K562 (cell line): ENCODE measurements at regions not wholly inside any gene's neighbourhood (a gene's known extent, or its start where the extent isn't known, plus 50 kb on each side); places are given as distances from the start of the nearest gene placed in this dataset.

Experiments
- ATAC-seq: fragments of 200-7000 bp; cut with Tn5 transposase; 3 replicates; pipeline ENCODE4 v1.9.1; 2020; ENCODE audit warnings: moderate library complexity
- BruUV-seq: library from RNA; stranded (reverse); fragments of 400-500 nt; replicated peaks from 2 replicates; lab custom pipeline; 2021; lab: Mats Ljungman, UMichigan
- CTCF ChIA-PET: fragments of 300-600 bp; formaldehyde crosslinking; extraction: SDS; loops from one replicate; lab custom pipeline; 2021; ENCODE audit warnings: low intra/inter-chr PET ratio; lab: Yijun Ruan, JAX
- POLR2A ChIA-PET: fragments of 300-600, 350-650 bp; sonication (Branson Sonifier 250); formaldehyde crosslinking; extraction: SDS; loops from one replicate; lab custom pipeline; 2021; ENCODE audit warnings: antibody characterized with exemption, inconsistent platforms; lab: Yijun Ruan, JAX
- DNase-seq, 4 experiments: peaks; one replicate each; pipeline versions ENCODE4 v3.0.0 to v3.0.0-alpha.2; 2011 to 2018; ENCODE audit warnings: low spot score in 3 of 4, mixed read lengths in 3 of 4; ENCODE audit errors: extremely low read depth in 1 of 4
- FAIRE-seq: peaks from 2 replicates; lab custom pipeline; 2011; peaks lifted over from hg19 to GRCh38; lab: Jason Lieb, UNC
- H2AFZ ChIP-seq: 2 replicates; pipeline ENCODE4 v1.6.0; 2011; ENCODE audit warnings: low read depth, low read length, control low read depth, inconsistent platforms
- H3K27ac ChIP-seq: fragments of 200-600 bp; 3 replicates; pipeline ENCODE4 v1.8.0; 2011; ENCODE audit warnings: low read depth, mild to moderate bottlenecking, control low read depth, inconsistent platforms, low read length, moderate library complexity, mixed read lengths; ENCODE audit errors: extremely low read depth
- H3K27me3 ChIP-seq, 2 experiments: fragments of 300-600 bp in 1 of 2; 2 replicates in 1 of 2; 3 replicates in 1 of 2; pipeline versions ENCODE4 v1.6.0 to v1.8.0; 2011; ENCODE audit warnings: inconsistent platforms in 2 of 2, low read length in 2 of 2, mild to moderate bottlenecking in 1 of 2, mixed read lengths in 1 of 2, moderate library complexity in 1 of 2; ENCODE audit not compliant: control insufficient read depth in 2 of 2, insufficient read depth in 2 of 2
- H3K36me3 ChIP-seq: fragments of 300-600 bp; 3 replicates; pipeline ENCODE4 v1.8.0; 2011; ENCODE audit warnings: mild to moderate bottlenecking, low read length, inconsistent platforms; ENCODE audit not compliant: control insufficient read depth, insufficient read depth
- H3K4me1 ChIP-seq, 2 experiments: fragments of 200-600 bp in 1 of 2; replicated peaks in 1 of 2; 2 replicates in 1 of 2; 3 replicates in 1 of 2; pipeline versions ENCODE4 v1.5.1 to v1.8.0; 2011; ENCODE audit warnings: inconsistent platforms in 2 of 2, low read length in 2 of 2, mild to moderate bottlenecking in 1 of 2, mixed read lengths in 1 of 2, moderate library complexity in 1 of 2; ENCODE audit not compliant: control insufficient read depth in 2 of 2, insufficient read depth in 2 of 2
- H3K4me2 ChIP-seq: 2 replicates; pipeline ENCODE4 v1.6.1; 2011; ENCODE audit warnings: low read length, control low read depth, inconsistent platforms, mixed read lengths; ENCODE audit not compliant: insufficient read depth
- H3K4me3 ChIP-seq: fragments of 200-600 bp; sonication (generic), shearing (Covaris generic); 2 replicates; pipeline ENCODE4 v1.5.1; 2016; ENCODE audit warnings: control low read depth, inconsistent platforms
- H3K79me2 ChIP-seq: fragments of 200-600 bp; 3 replicates; pipeline ENCODE4 v1.8.0; 2011; ENCODE audit warnings: low read length, inconsistent platforms; ENCODE audit not compliant: control insufficient read depth, insufficient read depth
- H3K9ac ChIP-seq, 2 experiments: 2 replicates each; pipeline versions ENCODE4 v1.6.0 to v1.6.1; 2011; ENCODE audit warnings: low read depth in 2 of 2, low read length in 2 of 2, control low read depth in 1 of 2, inconsistent platforms in 1 of 2, mild to moderate bottlenecking in 1 of 2, mixed read lengths in 1 of 2; ENCODE audit not compliant: insufficient read depth in 1 of 2
- H3K9me1 ChIP-seq: one replicate; pipeline ENCODE4 v1.6.0; 2011; ENCODE audit warnings: inconsistent platforms, mild to moderate bottlenecking, low read length, moderate library complexity; ENCODE audit not compliant: control insufficient read depth, insufficient read depth
- H3K9me3 ChIP-seq: replicated peaks from 2 replicates; pipeline ENCODE4 v1.5.1; 2011; ENCODE audit warnings: low read depth, low read length, inconsistent platforms; ENCODE audit not compliant: control insufficient read depth, insufficient read depth
- H4K20me1 ChIP-seq: replicated peaks from 2 replicates; pipeline ENCODE4 v1.6.1; 2011; ENCODE audit warnings: low read length, inconsistent platforms, mixed read lengths; ENCODE audit not compliant: control insufficient read depth, insufficient read depth
- CHD4 ChIP-seq: fragments of 200-600 bp; sonication (generic); IDR thresholded peaks from 3 replicates; pipeline ENCODE4 v1.6.1; 2012; ENCODE audit warnings: low read depth, mild to moderate bottlenecking, mixed read lengths, low read length, inconsistent platforms; ENCODE audit not compliant: insufficient read depth, insufficient replicate concordance, poor library complexity, severe bottlenecking
- ETV6 ChIP-seq, 3 experiments: fragments of 150-350 bp in 1 of 3; sonication (generic) in 1 of 3; formaldehyde crosslinking in 1 of 3; IDR thresholded peaks; 2 replicates each; pipeline versions ENCODE4 v1.6.1 to v1.8.0; 2014 to 2022; ENCODE audit warnings: borderline replicate concordance in 2 of 3, low read depth in 2 of 3, antibody characterized with exemption in 1 of 3, low read length in 1 of 3, mild to moderate bottlenecking in 1 of 3, missing genetic modification reagents in 1 of 3
- FOXM1 ChIP-seq, 2 experiments: fragments of 450-650 bp in 1 of 2; sonication (generic) in 1 of 2; formaldehyde crosslinking in 1 of 2; IDR thresholded peaks; 2 replicates each; pipeline versions ENCODE4 v1.6.1 to v1.9.0; 2017 to 2022; ENCODE audit warnings: low read depth in 2 of 2, mild to moderate bottlenecking in 2 of 2, missing genetic modification reagents in 1 of 2, moderate library complexity in 1 of 2
- GTF2F1 ChIP-seq: IDR thresholded peaks from 2 replicates; pipeline ENCODE4 v1.6.1; 2011; ENCODE audit warnings: low read depth, low read length, improper control_type of control experiment
- HDAC3 ChIP-seq: fragments of 450-650 bp; IDR thresholded peaks from 2 replicates; pipeline ENCODE4 v1.6.1; 2018; ENCODE audit warnings: borderline replicate concordance, mild to moderate bottlenecking, moderate library complexity; ENCODE audit not compliant: partially characterized antibody
- HNRNPL ChIP-seq: fragments of 200-400 bp; formaldehyde crosslinking; IDR thresholded peaks from 2 replicates; pipeline ENCODE4 v1.6.1; 2017; ENCODE audit warnings: low read depth, mild to moderate bottlenecking, low read length
- PRPF4 ChIP-seq: fragments of 200-400 bp; formaldehyde crosslinking; IDR thresholded peaks from one replicate; pipeline ENCODE4 v1.6.1; 2017; ENCODE audit warnings: low read length, low read depth, mild to moderate bottlenecking; ENCODE audit not compliant: insufficient read depth, poor library complexity, severe bottlenecking
- RBM25 ChIP-seq: fragments of 200-400 bp; formaldehyde crosslinking; IDR thresholded peaks from 2 replicates; pipeline ENCODE4 v1.6.1; 2018; ENCODE audit warnings: low read length, low read depth, moderate library complexity; ENCODE audit not compliant: severe bottlenecking
- RBM39 ChIP-seq: fragments of 200-400 bp; formaldehyde crosslinking; optimal IDR thresholded peaks from 2 replicates; pipeline ENCODE3; 2018; ENCODE audit warnings: low read depth, low read length
- SIX5 ChIP-seq, 2 experiments: IDR thresholded peaks; 2 replicates each; pipeline ENCODE4 v1.6.1; 2011; ENCODE audit warnings: low read length in 2 of 2, borderline replicate concordance in 1 of 2, low read depth in 1 of 2, mild to moderate bottlenecking in 1 of 2, moderate library complexity in 1 of 2; ENCODE audit not compliant: insufficient read depth in 1 of 2
- SRSF3 ChIP-seq: fragments of 200-400 bp; formaldehyde crosslinking; IDR thresholded peaks from 2 replicates; pipeline ENCODE4 v1.6.1; 2016; ENCODE audit warnings: mild to moderate bottlenecking, low read length, moderate library complexity; ENCODE audit not compliant: insufficient read depth
- ZC3H8 ChIP-seq: fragments of 450-650 bp; IDR thresholded peaks from 2 replicates; pipeline ENCODE4 v1.6.1; 2017
- ZNF165 ChIP-seq: fragments of 250-450 bp; sonication (Bioruptor Pico); IDR thresholded peaks from 2 replicates; pipeline ENCODE4 v1.4.0; 2020; ENCODE audit warnings: borderline replicate concordance
- ZNF184 ChIP-seq: sonication (generic); formaldehyde crosslinking; IDR thresholded peaks from 2 replicates; pipeline ENCODE4 v1.5.0; 2020; ENCODE audit warnings: missing genetic modification reagents
- ZNF217 ChIP-seq: sonication (generic); formaldehyde crosslinking; IDR thresholded peaks from 2 replicates; pipeline ENCODE4 v1.8.0; 2022; ENCODE audit warnings: mild to moderate bottlenecking, missing genetic modification reagents
- ZNF253 ChIP-seq: fragments of 250-450 bp; sonication (Bioruptor Pico); conservative IDR thresholded peaks from 2 replicates; pipeline ENCODE4 v1.6.1; 2021; ENCODE audit warnings: mild to moderate bottlenecking
- ZNF263 ChIP-seq: sonication (generic); formaldehyde crosslinking; IDR thresholded peaks from 2 replicates; pipeline ENCODE4 v1.8.0; 2022; ENCODE audit warnings: mild to moderate bottlenecking, missing genetic modification reagents, borderline replicate concordance
- ZNF699 ChIP-seq: fragments of 250-450 bp; sonication (Bioruptor Pico); IDR thresholded peaks from 2 replicates; pipeline ENCODE4 v1.8.0; 2021; ENCODE audit warnings: mild to moderate bottlenecking, moderate library complexity; ENCODE audit not compliant: insufficient replicate concordance
- WGBS: fragments of 100-300 bp; shearing (Covaris generic); methylation state at CpG from one replicate; pipeline ENCODE4 v1.1.6; 2016; ENCODE audit warnings: low coverage, mixed read lengths; ENCODE audit not compliant: insufficient coverage; ENCODE audit errors: missing lambda C conversion rate; 5-methylcytosine and 5-hydroxymethylcytosine counted together
- in situ Hi-C: fragments of 300-500 bp; cut with MboI; formaldehyde crosslinking; loops from 4 replicates; pipeline ENCODE4 v1.15.0; 2018; ENCODE audit warnings: inconsistent platforms, mixed read lengths
- intact Hi-C: fragments of 100-400 bp; cut with micrococcal nuclease; formaldehyde crosslinking; loops from 2 replicates; pipeline ENCODE4 v1.14.2; 2022
- TF ChIP-seq, protein P1 (sequence below): fragments of 250-450 bp; sonication (Bioruptor Pico); IDR thresholded peaks from 2 replicates; pipeline ENCODE4 v1.8.0; 2022; ENCODE audit warnings: inconsistent platforms, mild to moderate bottlenecking, moderate library complexity, borderline replicate concordance

DNA sequence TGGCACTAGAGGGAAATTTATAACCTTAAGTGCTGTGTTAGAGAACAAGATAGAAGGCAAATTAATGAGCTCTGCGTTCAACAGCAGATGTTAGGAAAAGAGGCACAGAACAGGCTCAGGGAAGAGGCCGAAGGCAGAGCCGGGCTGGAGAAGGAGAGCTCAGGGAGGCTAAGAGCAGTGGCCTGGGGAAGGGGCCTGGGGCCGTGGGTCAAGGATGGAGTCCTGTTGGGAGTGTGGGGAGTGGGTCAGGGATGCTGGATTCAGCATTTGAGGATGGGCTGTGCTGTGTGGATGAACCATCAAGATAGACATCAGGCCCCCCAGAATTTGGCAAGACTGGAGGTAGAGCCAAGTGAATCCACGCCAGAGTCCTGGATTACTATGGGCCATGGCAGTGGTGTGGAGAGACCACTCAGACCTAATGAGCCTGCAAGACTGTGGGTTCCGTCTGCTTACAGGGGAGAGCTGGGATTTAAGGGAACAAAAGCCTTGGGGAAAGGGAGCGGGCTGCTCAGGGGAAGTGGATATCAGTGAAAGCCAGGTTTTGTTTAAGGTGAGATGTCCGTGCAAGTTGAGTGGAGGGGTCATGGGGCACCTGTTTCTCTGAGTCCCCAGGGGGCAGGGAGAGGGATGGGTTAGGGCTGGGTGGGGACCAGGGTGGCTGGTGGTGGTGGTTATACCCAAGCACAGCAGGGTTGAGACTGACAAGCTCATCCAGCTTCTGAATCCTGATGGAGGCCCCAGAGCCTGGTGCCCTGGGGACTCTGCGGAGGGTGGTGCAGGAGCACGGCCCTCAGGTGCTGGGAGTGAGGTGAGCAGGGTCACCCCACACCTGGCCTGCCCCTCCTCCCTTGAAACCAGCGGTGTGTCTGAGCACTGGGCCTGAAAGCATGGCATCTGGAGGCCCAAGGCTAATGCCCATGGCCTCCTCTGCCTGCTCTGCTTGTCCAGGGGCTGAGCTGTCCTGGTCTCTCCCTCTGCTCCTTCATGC is 101.7 kb downstream of the BMS1 start:
- H3K9ac ChIP-seq, result no peak overlapping the region; a peak in 1 of 4 replicates
- H3K27ac ChIP-seq, result no peak overlapping the region
- FAIRE-seq, result no peak
- TF ChIP-seq ZNF184 (CRISPR knock-in tag) (no peak), SIX5 (IDR thresholded peaks at IDR 0.05; ENCODE audit: borderline replicate concordance in 1 of 2, insufficient read depth in 1 of 2, low read depth in 1 of 2, low read length in 2 of 2) (no peak), HDAC3 (no peak), PRPF4 (no peak), FOXM1 (IDR thresholded peaks at IDR 0.05; ENCODE audit: low read depth) (no peak), FOXM1 (CRISPR knock-in tag; IDR thresholded peaks at IDR 0.05; ENCODE audit: low read depth) (no peak), ZNF699 (CRISPR knock-in tag) (no peak), ETV6 (IDR thresholded peaks at IDR 0.05; ENCODE audit: borderline replicate concordance in 1 of 2, low read depth in 2 of 2, low read length in 1 of 2) (no peak), ETV6 (CRISPR knock-in tag; IDR thresholded peaks at IDR 0.05; ENCODE audit: borderline replicate concordance) (no peak), ZNF165 (no peak), RBM25 (no peak), ZNF263 (CRISPR knock-in tag) (no peak), GTF2F1 (no peak), ZNF217 (CRISPR knock-in tag) (no peak), RBM39 (no peak), HNRNPL (no peak), SRSF3 (no peak), ZC3H8 (no peak), ZNF253 (CRISPR knock-in tag) (no peak), CHD4 (no peak)
- TF ChIP-seq, protein P1, sequence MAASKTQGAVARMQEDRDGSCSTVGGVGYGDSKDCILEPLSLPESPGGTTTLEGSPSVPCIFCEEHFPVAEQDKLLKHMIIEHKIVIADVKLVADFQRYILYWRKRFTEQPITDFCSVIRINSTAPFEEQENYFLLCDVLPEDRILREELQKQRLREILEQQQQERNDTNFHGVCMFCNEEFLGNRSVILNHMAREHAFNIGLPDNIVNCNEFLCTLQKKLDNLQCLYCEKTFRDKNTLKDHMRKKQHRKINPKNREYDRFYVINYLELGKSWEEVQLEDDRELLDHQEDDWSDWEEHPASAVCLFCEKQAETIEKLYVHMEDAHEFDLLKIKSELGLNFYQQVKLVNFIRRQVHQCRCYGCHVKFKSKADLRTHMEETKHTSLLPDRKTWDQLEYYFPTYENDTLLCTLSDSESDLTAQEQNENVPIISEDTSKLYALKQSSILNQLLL (CRISPR knock-in tag), result no peak
- H3K4me1 ChIP-seq, result peaks cover 0 to 11% of the 10 kb centered on the region in 2 experiments; a peak in 1 of 5 replicates
- H3K4me2 ChIP-seq, result no peak overlapping the region
- no peaks in the 10 kb centered on the region; the same call in 1 of the 2 replicates for H3K9me3 ChIP-seq
- no TSS peak for BruUV-seq
- 1% methylated on average over 11 of the region's 11 CpGs for WGBS
- no peaks in the 10 kb centered on the region for H4K20me1 ChIP-seq
- no peaks in the 10 kb centered on the region for H3K9me1 ChIP-seq
- no peaks in the 10 kb centered on the region for H3K36me3 ChIP-seq
- in situ Hi-C loops, result no loop called here
- no peak for DNase-seq
- no peak for ATAC-seq
- H3K79me2 ChIP-seq, result no peaks in the 10 kb centered on the region
- no peak overlapping the region for H2AFZ ChIP-seq
- ChIA-PET POLR2A (interaction anchor here (0.5 kb wide), 1 partner anchor 414 kb away, joined by 3 read pairs; no protein-coding TSS in a partner anchor), CTCF (no interaction called here)
- intact Hi-C loops, result no loop called here
- no peak overlapping the region for H3K4me3 ChIP-seq
- peaks cover 0 to 13% of the 10 kb centered on the region in 2 experiments; a peak in 2 of 5 replicates for H3K27me3 ChIP-seq
